Smooth muscle cell (in vitro differentiated cells): ENCODE measurements at regions not wholly inside any gene's neighbourhood (a gene's known extent, or its start where the extent isn't known, plus 50 kb on each side); places are given as distances from the start of the nearest gene placed in this dataset.

ENCODE experiments used
- DNase-seq: peaks from one replicate; lab custom pipeline; 2025; ENCODE audit not compliant: unreplicated experiment; lab: John Stamatoyannopoulos, UW
- H2AFZ ChIP-seq: fragments of 200-600 bp; sonication (generic); 2 replicates; pipeline ENCODE4 v1.6.0; 2016; ENCODE audit warnings: antibody characterized with exemption, low read depth, mild to moderate bottlenecking
- H3F3A ChIP-seq: fragments of 200-600 bp; sonication (generic); 2 replicates; pipeline ENCODE4 v1.6.0; 2017; ENCODE audit warnings: antibody characterized with exemption, low read depth
- H3K27ac ChIP-seq: fragments of 200-600 bp; sonication (generic); 2 replicates; pipeline ENCODE4 v1.5.1; 2016; ENCODE audit warnings: low read depth, mild to moderate bottlenecking
- H3K27me3 ChIP-seq: fragments of 200-600 bp; sonication (generic); 2 replicates; pipeline ENCODE4 v1.6.1; 2016; ENCODE audit warnings: low read depth, mild to moderate bottlenecking
- H3K36me3 ChIP-seq: fragments of 200-600 bp; sonication (generic); 2 replicates; pipeline ENCODE4 v1.5.1; 2016; ENCODE audit warnings: low read depth
- H3K4me1 ChIP-seq: fragments of 200-600 bp; sonication (generic); 2 replicates; pipeline ENCODE4 v1.5.1; 2016; ENCODE audit warnings: low read depth
- H3K4me2 ChIP-seq: fragments of 200-600 bp; sonication (generic); 2 replicates; pipeline ENCODE4 v1.6.0; 2016; ENCODE audit warnings: mild to moderate bottlenecking
- H3K4me3 ChIP-seq: fragments of 200-600 bp; sonication (generic); 2 replicates; pipeline ENCODE4 v1.5.1; 2016; ENCODE audit warnings: mild to moderate bottlenecking
- H3K79me2 ChIP-seq: fragments of 200-600 bp; sonication (generic); 2 replicates; pipeline ENCODE4 v1.6.0; 2016; ENCODE audit warnings: low read depth, mild to moderate bottlenecking
- H3K9ac ChIP-seq: fragments of 200-600 bp; sonication (generic); 2 replicates; pipeline ENCODE4 v1.6.0; 2016; ENCODE audit warnings: low read depth
- H3K9me3 ChIP-seq: fragments of 200-600 bp; sonication (generic); replicated peaks from 2 replicates; pipeline ENCODE4 v1.5.1; 2016; ENCODE audit warnings: low read depth
- H4K20me1 ChIP-seq: fragments of 200-600 bp; sonication (generic); 2 replicates; pipeline ENCODE4 v1.6.0; 2016; ENCODE audit warnings: low read depth
- CTCF ChIP-seq: fragments of 200-600 bp; sonication (generic); IDR thresholded peaks from 2 replicates; pipeline ENCODE4 v1.5.1; 2017; ENCODE audit warnings: borderline replicate concordance, mild to moderate bottlenecking, antibody characterized with exemption; ENCODE audit not compliant: insufficient read depth, poor library complexity, severe bottlenecking
- WGBS: methylation state at CpG from one replicate; pipeline ENCODE4 v1.1.7; 2016; ENCODE audit warnings: low lambda C conversion rate; 5-methylcytosine and 5-hydroxymethylcytosine counted together

GRCh38 chr3:79843180-79843579 lies 75.4 kb upstream of the ROBO1 start:
- no peak overlapping the region for H3K4me3 ChIP-seq
- no peak for DNase-seq
- H3K27ac ChIP-seq, result no peak overlapping the region
- no peak overlapping the region for H3K4me2 ChIP-seq
- H3K36me3 ChIP-seq, result no peaks in the 10 kb centered on the region
- H3K27me3 ChIP-seq, result no peaks in the 10 kb centered on the region
- H3K9me3 ChIP-seq, result no peaks in the 10 kb centered on the region
- H2AFZ ChIP-seq, result no peak overlapping the region
- TF ChIP-seq CTCF, result no peak
- no peaks in the 10 kb centered on the region for H3K79me2 ChIP-seq
- no peaks in the 10 kb centered on the region for H4K20me1 ChIP-seq
- no peaks in the 10 kb centered on the region for H3F3A ChIP-seq
- no peak overlapping the region for H3K9ac ChIP-seq
- no peaks in the 10 kb centered on the region for H3K4me1 ChIP-seq

DNA sequence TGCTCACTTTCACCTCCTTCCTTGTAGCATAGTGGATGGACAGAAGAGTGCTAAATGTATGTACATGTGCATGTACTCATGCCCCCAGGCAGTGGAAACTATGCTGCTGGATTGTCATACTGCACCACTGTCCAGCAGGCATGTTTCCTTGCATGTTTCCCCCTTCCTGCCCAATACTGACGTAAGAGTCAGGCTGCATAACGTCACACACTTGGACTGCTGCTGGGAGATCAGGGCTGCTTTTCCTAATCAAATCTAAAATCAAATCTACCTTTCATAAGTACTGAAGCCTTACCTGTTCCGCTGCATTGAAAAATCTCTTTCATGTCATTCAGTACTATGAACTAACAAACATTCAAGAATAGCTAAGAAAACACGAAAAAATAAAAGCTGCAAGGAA lies 67.9 kb upstream of the ROBO1 start:
- WGBS, result 77% methylated on average over 4 of the region's 4 CpGs
- no peak overlapping the region for H3K27ac ChIP-seq
- H3K27me3 ChIP-seq, result no peaks in the 10 kb centered on the region
- no peaks in the 10 kb centered on the region for H3F3A ChIP-seq
- no peak for DNase-seq
- H3K9me3 ChIP-seq, result no peaks in the 10 kb centered on the region
- H3K9ac ChIP-seq, result no peak overlapping the region
- H4K20me1 ChIP-seq, result no peaks in the 10 kb centered on the region
- no peak overlapping the region for H3K4me3 ChIP-seq
- H3K4me1 ChIP-seq, result no peaks in the 10 kb centered on the region
- H2AFZ ChIP-seq, result no peak overlapping the region
- no peaks in the 10 kb centered on the region for H3K36me3 ChIP-seq
- no peak overlapping the region for H3K4me2 ChIP-seq
- H3K79me2 ChIP-seq, result no peaks in the 10 kb centered on the region
- TF ChIP-seq CTCF, result no peak

- 86% methylated on average over 11 of the region's 11 CpGs for WGBS
- Histone ChIP-seq H3K4me3 (no peak overlapping the region), H3K79me2 (no peaks in the 10 kb centered on the region)
These were observed 56.4 kb upstream of the ROBO1 start for GRCh38 chr3:79824166-79824565.

More at GRCh38 chr3:79824166-79824565, 56.4 kb upstream of the ROBO1 start:
- no peaks in the 10 kb centered on the region for H3K9me3 ChIP-seq
- no peaks in the 10 kb centered on the region for H3K4me1 ChIP-seq
- DNase-seq, result no peak
- no peaks in the 10 kb centered on the region for H3K27me3 ChIP-seq
- no peaks in the 10 kb centered on the region for H3K36me3 ChIP-seq
- H2AFZ ChIP-seq, result no peak overlapping the region
- no peak overlapping the region for H3K9ac ChIP-seq
- no peaks in the 10 kb centered on the region for H3F3A ChIP-seq
- H3K4me2 ChIP-seq, result no peak overlapping the region
- no peak for TF ChIP-seq CTCF
- H3K27ac ChIP-seq, result no peak overlapping the region
- H4K20me1 ChIP-seq, result no peaks in the 10 kb centered on the region
